AG09309 (cell line): ENCODE measurements at regions not wholly inside any gene's neighbourhood (a gene's known extent, or its start where the extent isn't known, plus 50 kb on each side); places are given as distances from the start of the nearest gene placed in this dataset.
A peak's percentile ranks its signal among the peaks of the same experiment; 100 is the strongest.
"Not testable (repeated sequence)": the region's sequence is repeated elsewhere in the genome, so short reads cannot be mapped to it uniquely, and the experiment has no call there.

Experiments
- DNase-seq: peaks from one replicate; pipeline ENCODE4 v3.0.0-alpha.2; 2010; ENCODE audit warnings: low read depth
- H3K4me3 ChIP-seq: 2 replicates; pipeline ENCODE4 v1.5.1; 2011; ENCODE audit warnings: mild to moderate bottlenecking, low read depth, low read length, moderate library complexity; ENCODE audit not compliant: control insufficient read depth
- CTCF ChIP-seq: IDR thresholded peaks from 2 replicates; pipeline ENCODE4 v1.5.1; 2011; ENCODE audit warnings: mild to moderate bottlenecking, low read depth, low read length, inconsistent platforms; ENCODE audit not compliant: insufficient read depth, control insufficient read depth; ENCODE audit errors: missing control alignments

- not testable (repeated sequence) for H3K4me3 ChIP-seq, DNase-seq
Measured at GRCh38 chr20:18876394-18876793, 62.8 kb downstream of the SCP2D1 start.

GRCh38 chr20:18879262-18879661 is 65.7 kb downstream of the SCP2D1 start:
- H3K4me3 ChIP-seq, result no peak overlapping the region
- DNase-seq, result no peak
- TF ChIP-seq CTCF, result no peak

GRCh38 chr20:18886756-18887155 is 73.2 kb downstream of the SCP2D1 start:
- TF ChIP-seq CTCF, result no peak
- no peak for DNase-seq
- no peak overlapping the region for H3K4me3 ChIP-seq

- no peak overlapping the region for H3K4me3 ChIP-seq
- DNase-seq, result no peak
- no peak for TF ChIP-seq CTCF
Measured at GRCh38 chr20:18901980-18902737, 88.6 kb downstream of the SCP2D1 start.

GRCh38 chr20:18904192-18904591 is 90.6 kb downstream of the SCP2D1 start:
- DNase-seq, result no peak
- no peak overlapping the region for H3K4me3 ChIP-seq
- TF ChIP-seq CTCF, result no peak

GRCh38 chr20:18904624-18905023 is 91.0 kb downstream of the SCP2D1 start:
- peak; percentile 24 for TF ChIP-seq CTCF
- DNase-seq, result no peak
- H3K4me3 ChIP-seq, result no peak overlapping the region

- no peak for DNase-seq
- TF ChIP-seq CTCF, result no peak
- no peak overlapping the region for H3K4me3 ChIP-seq
Measured at GRCh38 chr20:18906046-18906445, 92.5 kb downstream of the SCP2D1 start.
